Spleen (tissue), 11 donors: ENCODE measurements at regions not wholly inside any gene's neighbourhood (a gene's known extent, or its start where the extent isn't known, plus 50 kb on each side); places are given as distances from the start of the nearest gene placed in this dataset.

ENCODE experiments used
- DNase-seq: peaks from one replicate; pipeline ENCODE4 v3.0.0-alpha.2; 2020
- H3K27ac ChIP-seq, 8 donors: fragments of 200-600 bp; sonication (generic) in 7 of 8; 1 replicate in 4 of 8; 2 replicates in 4 of 8; pipeline versions ENCODE4 v1.5.0 to v1.8.0; 2016 to 2021; ENCODE audit warnings: inconsistent platforms in 4 of 8, mild to moderate bottlenecking in 4 of 8, moderate library complexity in 1 of 8
- H3K27me3 ChIP-seq, 7 donors: fragments of 200-600 bp; sonication (generic) in 6 of 7; replicated peaks in 1 of 7; 1 replicate in 4 of 7; 2 replicates in 3 of 7; pipeline versions ENCODE4 v1.5.0 to v1.8.0; 2016 to 2021; ENCODE audit warnings: inconsistent platforms in 3 of 7, mild to moderate bottlenecking in 1 of 7
- H3K36me3 ChIP-seq, 6 donors: fragments of 200-600 bp; sonication (generic) in 5 of 6; 1 replicate in 4 of 6; 2 replicates in 2 of 6; pipeline versions ENCODE4 v1.5.0 to v1.8.0; 2016 to 2021; ENCODE audit warnings: inconsistent platforms in 2 of 6
- H3K4me1 ChIP-seq, 6 donors: fragments of 200-600 bp; sonication (generic) in 5 of 6; 1 replicate in 3 of 6; 2 replicates in 3 of 6; pipeline versions ENCODE4 v1.5.0 to v1.8.0; 2016 to 2021; ENCODE audit warnings: inconsistent platforms in 3 of 6
- H3K4me3 ChIP-seq, 8 donors: fragments of 200-600 bp; sonication (generic) in 7 of 8; 1 replicate in 4 of 8; 2 replicates in 4 of 8; pipeline versions ENCODE4 v1.5.0 to v1.8.0; 2016 to 2021; ENCODE audit warnings: inconsistent platforms in 4 of 8, mild to moderate bottlenecking in 4 of 8, moderate library complexity in 2 of 8
- H3K9me3 ChIP-seq, 8 donors: fragments of 200-600 bp; sonication (generic) in 7 of 8; 1 replicate in 4 of 8; 2 replicates in 4 of 8; pipeline versions ENCODE4 v1.5.0 to v1.8.0; 2016 to 2021; ENCODE audit warnings: inconsistent platforms in 4 of 8
- CTCF ChIP-seq, 11 experiments: fragments of 200-600 bp in 7 of 11; fragments of 450-650 bp in 4 of 11; sonication (generic) in 4 of 11; IDR thresholded peaks in 8 of 11; conservative IDR thresholded peaks in 3 of 11; 1 replicate in 7 of 11; 2 replicates in 4 of 11; pipeline versions ENCODE4 v1.4.0 to v1.8.0; 2016 to 2021; ENCODE audit warnings: antibody characterized with exemption in 11 of 11, inconsistent platforms in 4 of 11, mild to moderate bottlenecking in 1 of 11
- POLR2A ChIP-seq, 3 donors: fragments of 450-650 bp; IDR thresholded peaks; one replicate each; pipeline ENCODE4 v1.5.1; 2017; ENCODE audit warnings: antibody characterized with exemption in 3 of 3, mild to moderate bottlenecking in 1 of 3
- POLR2AphosphoS5 ChIP-seq, 3 donors: sonication (generic); formaldehyde crosslinking; IDR thresholded peaks; one replicate each; pipeline ENCODE4 v1.5.1; 2017; ENCODE audit warnings: antibody characterized with exemption in 3 of 3
- WGBS, 5 donors: extraction: QIAGEN DNeasy Blood & Tissue Kit in 3 of 5; methylation state at CpG; one replicate each; pipeline versions ENCODE4 v1.1.5 to v1.1.7; 2013 to 2018; 5-methylcytosine and 5-hydroxymethylcytosine counted together
- intact Hi-C: fragments of 100-400 bp; cut with DNase I; formaldehyde crosslinking; loops from one replicate; pipeline ENCODE4 v1.15.0; 2023; ENCODE audit warnings: low total_unique reads
- donor health status: healthy with polysubstance abuse.
- donor health status: DM: no; HTN: no; CAD: no; lungs with moderate emphysema.
- donor health status: DM: no; HTN: no; CAD: no.
- donor health status: Bipolar disorder and iron deficiency.
- donor health status: healthy.
- donor health status: DM: no; HTN: no; CAD: no.
- donor health status: DM: yes; HTN: yes; CAD: no.

- no peak overlapping the region for H3K4me3 ChIP-seq
- intact Hi-C loops: no loop called here
- DNase-seq: no peak
- H3K4me1 ChIP-seq: no peaks in the 10 kb centered on the region
- peaks cover 0 to 8% (median 0%) of the 10 kb centered on the region in 8 donors for H3K9me3 ChIP-seq
- 59 to 90% (median 70%) methylated on average over 1 of the region's 1 CpG for WGBS, 5 donors
- no peaks in the 10 kb centered on the region for H3K27me3 ChIP-seq
- no peak for TF ChIP-seq CTCF (IDR thresholded peaks at IDR 0.05 in 8 of 11, conservative IDR thresholded peaks at IDR 0.05 in 3 of 11)
- no peak for TF ChIP-seq POLR2A (IDR thresholded peaks at IDR 0.05)
- no peak for TF ChIP-seq POLR2AphosphoS5 (IDR thresholded peaks at IDR 0.05)
- no peak overlapping the region for H3K27ac ChIP-seq
- no peaks in the 10 kb centered on the region for H3K36me3 ChIP-seq
Observed at GRCh38 chr4:117428536-117428935, 343.2 kb upstream of the TRAM1L1 start.

GRCh38 chr4:117429061-117429460 is 343.7 kb upstream of the TRAM1L1 start:
- TF ChIP-seq POLR2A (IDR thresholded peaks at IDR 0.05) (no peak), POLR2AphosphoS5 (IDR thresholded peaks at IDR 0.05) (no peak), CTCF (IDR thresholded peaks at IDR 0.05 in 8 of 11, conservative IDR thresholded peaks at IDR 0.05 in 3 of 11) (no peak)
- intact Hi-C loops: no loop called here
- Histone ChIP-seq H3K4me3 (no peak overlapping the region), H3K4me1 (no peaks in the 10 kb centered on the region), H3K27me3 (no peaks in the 10 kb centered on the region), H3K9me3 (peaks cover 0 to 8% (median 0%) of the 10 kb centered on the region in 8 donors), H3K27ac (no peak overlapping the region), H3K36me3 (no peaks in the 10 kb centered on the region)
- peak; percentile 59 for DNase-seq
- 88 to 95% (median 92%) methylated on average over 2 of the region's 2 CpGs for WGBS, 5 donors

GRCh38 chr4:117429506-117429905 is 344.1 kb upstream of the TRAM1L1 start:
- intact Hi-C loops: no loop called here
- 75 to 93% (median 84%) methylated on average over 3 to 5 of the region's 5 CpGs for WGBS, 5 donors
- Histone ChIP-seq H3K9me3 (peaks cover 0 to 8% (median 0%) of the 10 kb centered on the region in 8 donors), H3K4me3 (no peak overlapping the region), H3K27ac (no peak overlapping the region), H3K27me3 (no peaks in the 10 kb centered on the region), H3K4me1 (no peaks in the 10 kb centered on the region), H3K36me3 (no peaks in the 10 kb centered on the region)
- TF ChIP-seq POLR2AphosphoS5 (IDR thresholded peaks at IDR 0.05) (no peak), POLR2A (IDR thresholded peaks at IDR 0.05) (no peak), CTCF (IDR thresholded peaks at IDR 0.05 in 8 of 11, conservative IDR thresholded peaks at IDR 0.05 in 3 of 11) (no peak)
- peak; percentile 48 for DNase-seq

DNA sequence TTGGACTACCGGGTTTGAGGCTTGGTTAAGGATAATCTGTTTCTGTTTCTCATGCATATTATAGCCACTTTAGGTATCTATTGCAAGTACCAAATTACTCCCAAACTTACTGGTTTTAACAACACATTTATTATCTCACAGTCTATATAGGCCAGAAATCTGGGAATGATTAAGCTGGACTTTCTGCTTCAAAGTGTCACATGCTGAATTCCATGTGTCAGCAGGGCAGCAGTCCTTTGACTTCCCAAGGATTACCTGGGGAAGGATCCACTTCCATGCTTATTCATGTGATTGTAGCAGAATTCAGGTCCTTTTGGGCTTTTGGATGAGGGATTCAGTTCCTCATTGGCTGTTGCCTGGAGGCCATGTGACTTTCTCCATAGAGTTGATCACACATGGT is 349.0 kb upstream of the TRAM1L1 start:
- no peak for DNase-seq
- H3K4me1 ChIP-seq: no peaks in the 10 kb centered on the region
- intact Hi-C loops: no loop called here
- no peak overlapping the region for H3K4me3 ChIP-seq
- 63 to 85% (median 77%) methylated on average over 1 of the region's 1 CpG for WGBS, 5 donors
- TF ChIP-seq CTCF (IDR thresholded peaks at IDR 0.05 in 8 of 11, conservative IDR thresholded peaks at IDR 0.05 in 3 of 11) (no peak), POLR2AphosphoS5 (IDR thresholded peaks at IDR 0.05) (no peak), POLR2A (IDR thresholded peaks at IDR 0.05) (no peak)
- H3K27me3 ChIP-seq: no peaks in the 10 kb centered on the region
- H3K27ac ChIP-seq: no peak overlapping the region
- peaks cover 0 to 3% (median 0%) of the 10 kb centered on the region in 8 donors for H3K9me3 ChIP-seq
- no peaks in the 10 kb centered on the region for H3K36me3 ChIP-seq
